ENCODE measurements at regions not wholly inside any gene's neighbourhood (a gene's known extent, or its start where the extent isn't known, plus 50 kb on each side); places are given as distances from the start of the nearest gene placed in this dataset.

- no peak for TF ChIP-seq POLR2A (IDR thresholded peaks at IDR 0.05)
- no peak for TF ChIP-seq POLR2AphosphoS5 (IDR thresholded peaks at IDR 0.05; ENCODE audit: insufficient read depth in 1 of 2, low read depth in 1 of 2)
- TF ChIP-seq CTCF (IDR thresholded peaks at IDR 0.05) = no peak
Measured at GRCh38 chr5:61808091-61808490, 476.0 kb downstream of the ZSWIM6 start.

All from vagina (tissue), 2 donors.